Activated CD4-positive, alpha-beta T cell treated with anti-CD3 and anti-CD28 coated beads, Interleukin-2, Interleukin-4, amounts not matched to agents 100 ng/mL and 50 ng/mL, durations not matched to agents 16 hours and 8 hours (primary cell): ENCODE measurements at regions not wholly inside any gene's neighbourhood (a gene's known extent, or its start where the extent isn't known, plus 50 kb on each side); places are given as distances from the start of the nearest gene placed in this dataset.
"Not testable (repeated sequence)": the region's sequence is repeated elsewhere in the genome, so short reads cannot be mapped to it uniquely, and the experiment has no call there.

Source experiments
- DNase-seq: peaks from one replicate; pipeline ENCODE4 v3.0.0-alpha.2; 2020; ENCODE audit warnings: low spot score

GRCh38 chr15:79157631-79158592, 67.3 kb upstream of the RASGRF1 start:
- DNase-seq = no peak

GRCh38 chr15:79156704-79157375, 66.3 kb upstream of the RASGRF1 start:
- no peak for DNase-seq

- no peak for DNase-seq
These were observed 64.0 kb upstream of the RASGRF1 start for GRCh38 chr15:79154483-79155135.

- DNase-seq = not testable (repeated sequence)
These were observed 53.7 kb upstream of the RASGRF1 start for GRCh38 chr15:79144290-79144689.

- no peak for DNase-seq
These were observed 50.4 kb upstream of the RASGRF1 start for GRCh38 chr15:79140846-79141570.
